ENCODE measurements at regions not wholly inside any gene's neighbourhood (a gene's known extent, or its start where the extent isn't known, plus 50 kb on each side); places are given as distances from the start of the nearest gene placed in this dataset.

DNA sequence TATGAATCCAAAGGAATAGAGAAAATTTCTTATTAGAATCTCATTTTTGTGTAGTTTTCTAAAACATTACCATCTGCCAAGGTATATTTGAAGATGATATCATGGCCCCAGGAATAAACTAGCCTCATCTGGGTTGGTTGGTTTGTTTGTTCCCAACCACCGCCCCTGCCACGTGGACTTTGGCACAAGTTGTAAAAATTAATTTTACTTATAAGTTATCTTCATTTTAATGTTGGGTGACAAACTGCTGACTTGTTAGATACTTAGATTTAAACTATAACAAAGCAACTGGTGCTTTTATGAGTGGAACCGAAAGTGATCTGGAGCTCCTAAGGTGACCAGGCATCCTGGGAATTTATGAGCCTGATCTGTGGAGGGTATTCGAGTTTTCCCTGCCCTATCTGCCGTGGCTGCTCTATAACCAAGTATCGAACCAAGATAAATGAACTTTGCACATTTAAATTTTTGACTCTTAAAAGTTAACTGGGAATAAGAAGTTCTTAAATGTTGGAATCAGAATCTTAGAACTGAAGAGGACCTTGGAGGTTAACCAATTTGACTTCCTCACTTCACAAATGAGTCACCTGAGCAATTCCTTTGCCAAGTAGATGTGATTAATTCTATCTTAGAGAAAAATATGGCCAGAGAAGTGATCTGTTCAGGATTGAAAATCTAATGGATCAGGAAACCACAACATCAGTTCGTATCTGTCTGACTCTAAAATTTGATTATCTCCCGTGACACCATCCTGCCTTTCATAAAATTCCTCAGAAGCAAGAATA lies 129.1 kb upstream of the ARHGAP42 start:
- TF ChIP-seq, protein P1, sequence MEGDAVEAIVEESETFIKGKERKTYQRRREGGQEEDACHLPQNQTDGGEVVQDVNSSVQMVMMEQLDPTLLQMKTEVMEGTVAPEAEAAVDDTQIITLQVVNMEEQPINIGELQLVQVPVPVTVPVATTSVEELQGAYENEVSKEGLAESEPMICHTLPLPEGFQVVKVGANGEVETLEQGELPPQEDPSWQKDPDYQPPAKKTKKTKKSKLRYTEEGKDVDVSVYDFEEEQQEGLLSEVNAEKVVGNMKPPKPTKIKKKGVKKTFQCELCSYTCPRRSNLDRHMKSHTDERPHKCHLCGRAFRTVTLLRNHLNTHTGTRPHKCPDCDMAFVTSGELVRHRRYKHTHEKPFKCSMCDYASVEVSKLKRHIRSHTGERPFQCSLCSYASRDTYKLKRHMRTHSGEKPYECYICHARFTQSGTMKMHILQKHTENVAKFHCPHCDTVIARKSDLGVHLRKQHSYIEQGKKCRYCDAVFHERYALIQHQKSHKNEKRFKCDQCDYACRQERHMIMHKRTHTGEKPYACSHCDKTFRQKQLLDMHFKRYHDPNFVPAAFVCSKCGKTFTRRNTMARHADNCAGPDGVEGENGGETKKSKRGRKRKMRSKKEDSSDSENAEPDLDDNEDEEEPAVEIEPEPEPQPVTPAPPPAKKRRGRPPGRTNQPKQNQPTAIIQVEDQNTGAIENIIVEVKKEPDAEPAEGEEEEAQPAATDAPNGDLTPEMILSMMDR (IDR thresholded peaks at IDR 0.05; ENCODE audit: control extremely low read depth in 1 of 3, insufficient read depth in 1 of 3, low read depth in 1 of 3, low read length in 3 of 3) = no peak
- TF ChIP-seq SRF (IDR thresholded peaks at IDR 0.05; ENCODE audit: low read depth, low read length) = no peak
- no peak for TF ChIP-seq POLR2A (IDR thresholded peaks at IDR 0.05; ENCODE audit: control extremely low read depth in 1 of 2, low read depth in 2 of 2, low read length in 2 of 2)
- no peak for TF ChIP-seq RFX5 (IDR thresholded peaks at IDR 0.05; ENCODE audit: borderline replicate concordance, low read depth, low read length)
- TF ChIP-seq, protein P2, sequence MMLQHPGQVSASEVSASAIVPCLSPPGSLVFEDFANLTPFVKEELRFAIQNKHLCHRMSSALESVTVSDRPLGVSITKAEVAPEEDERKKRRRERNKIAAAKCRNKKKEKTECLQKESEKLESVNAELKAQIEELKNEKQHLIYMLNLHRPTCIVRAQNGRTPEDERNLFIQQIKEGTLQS (IDR thresholded peaks at IDR 0.05; ENCODE audit: insufficient read depth, low read depth, low read length) = no peak
- no peak for TF ChIP-seq SP1 (IDR thresholded peaks at IDR 0.05; ENCODE audit: low read depth, low read length)
